Memory B cell (primary cell): ENCODE measurements at regions not wholly inside any gene's neighbourhood (a gene's known extent, or its start where the extent isn't known, plus 50 kb on each side); places are given as distances from the start of the nearest gene placed in this dataset.

Source experiments
- ATAC-seq: fragments of 150-1000 bp; cut with Tn5 transposase; 2 replicates; pipeline ENCODE4 v1.10.0; 2021; ENCODE audit warnings: low read depth, mild to moderate bottlenecking, moderate library complexity
- DNase-seq, 2 donors: peaks; one replicate each; pipeline ENCODE4 v3.0.0; 2022; ENCODE audit warnings: low spot score in 2 of 2
- H3K27ac Mint-ChIP-seq: one replicate; pipeline ENCODE4 v1.8.0; 2022; ENCODE audit warnings: mild to moderate bottlenecking, moderate library complexity, mixed read lengths
- H3K27me3 Mint-ChIP-seq: one replicate; pipeline ENCODE4 v1.8.0; 2022; ENCODE audit warnings: mixed read lengths
- H3K36me3 Mint-ChIP-seq: one replicate; pipeline ENCODE4 v1.8.0; 2022; ENCODE audit warnings: mild to moderate bottlenecking, mixed read lengths
- H3K4me1 Mint-ChIP-seq: one replicate; pipeline ENCODE4 v1.8.0; 2022; ENCODE audit warnings: mixed read lengths
- H3K4me3 Mint-ChIP-seq: one replicate; pipeline ENCODE4 v1.8.0; 2022; ENCODE audit warnings: mild to moderate bottlenecking, moderate library complexity, mixed read lengths
- H3K9me3 Mint-ChIP-seq: one replicate; pipeline ENCODE4 v1.8.0; 2022; ENCODE audit warnings: mixed read lengths

GRCh38 chr11:112541140-112542046 is 280.7 kb upstream of the PLET1 start:
- DNase-seq: no peak
- no peak overlapping the region for H3K4me3 Mint-ChIP-seq
- H3K9me3 Mint-ChIP-seq: no peaks in the 10 kb centered on the region
- no peaks in the 10 kb centered on the region for H3K36me3 Mint-ChIP-seq
- ATAC-seq: no peak
- H3K4me1 Mint-ChIP-seq: no peaks in the 10 kb centered on the region
- peaks cover 15% of the 10 kb centered on the region for H3K27me3 Mint-ChIP-seq
- H3K27ac Mint-ChIP-seq: no peak overlapping the region

- DNase-seq (no peak), ATAC-seq (no peak)
- Mint-ChIP-seq H3K4me3 (no peak overlapping the region), H3K27me3 (peaks cover 13% of the 10 kb centered on the region), H3K27ac (no peak overlapping the region), H3K4me1 (no peaks in the 10 kb centered on the region), H3K36me3 (no peaks in the 10 kb centered on the region), H3K9me3 (no peaks in the 10 kb centered on the region)
Measured at GRCh38 chr11:112542479-112542878, 281.8 kb upstream of the PLET1 start.

GRCh38 chr11:112543390-112543789 is 282.7 kb upstream of the PLET1 start:
- Mint-ChIP-seq H3K27me3 (peaks cover 9% of the 10 kb centered on the region), H3K9me3 (no peaks in the 10 kb centered on the region), H3K27ac (no peak overlapping the region), H3K4me3 (no peak overlapping the region), H3K36me3 (no peaks in the 10 kb centered on the region), H3K4me1 (no peaks in the 10 kb centered on the region)
- ATAC-seq (no peak), DNase-seq (no peak)

GRCh38 chr11:112548641-112549040 is 288.0 kb upstream of the PLET1 start:
- Mint-ChIP-seq H3K27me3 (peaks cover 7% of the 10 kb centered on the region), H3K4me3 (no peak overlapping the region), H3K36me3 (no peaks in the 10 kb centered on the region), H3K27ac (no peak overlapping the region), H3K9me3 (no peaks in the 10 kb centered on the region), H3K4me1 (no peaks in the 10 kb centered on the region)
- no peak for ATAC-seq
- no peak for DNase-seq

- DNase-seq (no peak), ATAC-seq (no peak)
- H3K27me3 Mint-ChIP-seq: peaks cover 7% of the 10 kb centered on the region
- H3K36me3 Mint-ChIP-seq: no peaks in the 10 kb centered on the region
- no peak overlapping the region for H3K27ac Mint-ChIP-seq
- no peak overlapping the region for H3K4me3 Mint-ChIP-seq
- peaks cover 2% of the 10 kb centered on the region for H3K4me1 Mint-ChIP-seq
- H3K9me3 Mint-ChIP-seq: no peaks in the 10 kb centered on the region
Measured at GRCh38 chr11:112553205-112553731, 292.6 kb upstream of the PLET1 start.

GRCh38 chr11:112554586-112554985 is 293.9 kb upstream of the PLET1 start:
- DNase-seq: no peak
- peaks cover 7% of the 10 kb centered on the region for H3K27me3 Mint-ChIP-seq
- H3K27ac Mint-ChIP-seq: no peak overlapping the region
- no peaks in the 10 kb centered on the region for H3K36me3 Mint-ChIP-seq
- ATAC-seq: no peak
- no peaks in the 10 kb centered on the region for H3K9me3 Mint-ChIP-seq
- peaks cover 2% of the 10 kb centered on the region for H3K4me1 Mint-ChIP-seq
- no peak overlapping the region for H3K4me3 Mint-ChIP-seq

- no peaks in the 10 kb centered on the region for H3K9me3 Mint-ChIP-seq
- no peak overlapping the region for H3K4me3 Mint-ChIP-seq
- peaks cover 7% of the 10 kb centered on the region for H3K27me3 Mint-ChIP-seq
- H3K4me1 Mint-ChIP-seq: peaks cover 2% of the 10 kb centered on the region
- no peak overlapping the region for H3K27ac Mint-ChIP-seq
- DNase-seq (peak; percentile 22 to 32), ATAC-seq (peak; percentile 47)
- no peaks in the 10 kb centered on the region for H3K36me3 Mint-ChIP-seq
Measured at GRCh38 chr11:112555491-112556364, 295.1 kb upstream of the PLET1 start.

- DNase-seq (no peak), ATAC-seq (no peak)
- Mint-ChIP-seq H3K4me1 (peaks cover 2% of the 10 kb centered on the region), H3K27me3 (peaks cover 10% of the 10 kb centered on the region), H3K36me3 (no peaks in the 10 kb centered on the region), H3K9me3 (no peaks in the 10 kb centered on the region), H3K27ac (no peak overlapping the region), H3K4me3 (no peak overlapping the region)
Measured at GRCh38 chr11:112558691-112559090, 298.0 kb upstream of the PLET1 start.

- Mint-ChIP-seq H3K4me3 (no peak overlapping the region), H3K4me1 (no peaks in the 10 kb centered on the region), H3K27me3 (peaks cover 9% of the 10 kb centered on the region), H3K27ac (no peak overlapping the region), H3K9me3 (no peaks in the 10 kb centered on the region), H3K36me3 (no peaks in the 10 kb centered on the region)
- DNase-seq: no peak
- no peak for ATAC-seq
Measured at GRCh38 chr11:112563808-112564207, 303.1 kb upstream of the PLET1 start.

- Mint-ChIP-seq H3K36me3 (no peaks in the 10 kb centered on the region), H3K9me3 (no peaks in the 10 kb centered on the region), H3K27ac (no peak overlapping the region), H3K4me1 (no peaks in the 10 kb centered on the region), H3K27me3 (peaks cover 9% of the 10 kb centered on the region), H3K4me3 (no peak overlapping the region)
- ATAC-seq: no peak
- DNase-seq: no peak
Measured at GRCh38 chr11:112564228-112564955, 303.7 kb upstream of the PLET1 start.

GRCh38 chr11:112565551-112565950 is 304.9 kb upstream of the PLET1 start:
- Mint-ChIP-seq H3K27me3 (peaks cover 9% of the 10 kb centered on the region), H3K4me3 (no peak overlapping the region), H3K27ac (no peak overlapping the region)

GRCh38 chr11:112566124-112566523 is 305.5 kb upstream of the PLET1 start:
- H3K27ac Mint-ChIP-seq: no peak overlapping the region
- no peak for DNase-seq
- H3K4me3 Mint-ChIP-seq: no peak overlapping the region
- peaks cover 9% of the 10 kb centered on the region for H3K27me3 Mint-ChIP-seq
- H3K36me3 Mint-ChIP-seq: no peaks in the 10 kb centered on the region
- ATAC-seq: no peak
- no peaks in the 10 kb centered on the region for H3K9me3 Mint-ChIP-seq
- no peaks in the 10 kb centered on the region for H3K4me1 Mint-ChIP-seq

More at GRCh38 chr11:112565551-112565950, 304.9 kb upstream of the PLET1 start:
- Mint-ChIP-seq H3K36me3 (no peaks in the 10 kb centered on the region), H3K9me3 (no peaks in the 10 kb centered on the region), H3K4me1 (no peaks in the 10 kb centered on the region)
- no peak for ATAC-seq
- no peak for DNase-seq

GRCh38 chr11:112570333-112570732 is 309.7 kb upstream of the PLET1 start:
- Mint-ChIP-seq H3K9me3 (no peaks in the 10 kb centered on the region), H3K4me1 (no peaks in the 10 kb centered on the region), H3K36me3 (no peaks in the 10 kb centered on the region), H3K4me3 (no peak overlapping the region), H3K27ac (no peak overlapping the region), H3K27me3 (peaks cover 1% of the 10 kb centered on the region)
- ATAC-seq (no peak), DNase-seq (no peak)
